Transverse colon (tissue), 4 donors: ENCODE measurements at regions not wholly inside any gene's neighbourhood (a gene's known extent, or its start where the extent isn't known, plus 50 kb on each side); places are given as distances from the start of the nearest gene placed in this dataset.

Experiments
- EP300 ChIP-seq: sonication (generic); formaldehyde crosslinking; IDR thresholded peaks from one replicate; pipeline ENCODE4 v1.6.1; 2017; ENCODE audit warnings: antibody characterized with exemption, low read depth
- POLR2AphosphoS5 ChIP-seq, 3 donors: sonication (generic); formaldehyde crosslinking; IDR thresholded peaks; one replicate each; pipeline ENCODE4 v1.6.1; 2016; ENCODE audit warnings: antibody characterized with exemption in 3 of 3
- TF ChIP-seq, protein P1 (sequence below), 5 experiments: fragments of 200-600 bp in 3 of 5; fragments of 450-650 bp in 2 of 5; sonication (generic) in 3 of 5; IDR thresholded peaks; 1 replicate in 2 of 5; 2 replicates in 3 of 5; pipeline ENCODE4 v1.5.1; 2016 to 2017; ENCODE audit warnings: antibody characterized with exemption in 5 of 5, inconsistent platforms in 3 of 5, mild to moderate bottlenecking in 2 of 5, moderate library complexity in 1 of 5

DNA sequence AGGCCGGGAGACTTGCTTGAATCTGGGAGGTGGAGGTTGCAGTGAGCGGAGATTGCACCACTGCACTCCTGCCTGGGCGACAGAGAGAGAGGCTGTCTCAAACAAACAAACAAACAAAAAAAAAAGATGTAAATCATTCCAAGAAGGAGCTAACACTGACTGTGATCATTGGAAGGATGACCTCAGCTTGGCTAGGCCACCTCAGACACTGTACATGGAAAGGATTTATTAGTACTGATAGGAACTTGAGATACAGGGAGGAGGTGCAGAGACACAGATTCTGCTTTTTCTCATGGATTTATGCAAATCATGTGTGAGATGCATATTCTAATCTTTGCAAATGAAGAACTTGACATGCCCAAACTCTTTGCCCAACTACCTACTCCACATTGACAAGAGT, 293.6 kb downstream of the HIVEP2 start:
- TF ChIP-seq, protein P1, sequence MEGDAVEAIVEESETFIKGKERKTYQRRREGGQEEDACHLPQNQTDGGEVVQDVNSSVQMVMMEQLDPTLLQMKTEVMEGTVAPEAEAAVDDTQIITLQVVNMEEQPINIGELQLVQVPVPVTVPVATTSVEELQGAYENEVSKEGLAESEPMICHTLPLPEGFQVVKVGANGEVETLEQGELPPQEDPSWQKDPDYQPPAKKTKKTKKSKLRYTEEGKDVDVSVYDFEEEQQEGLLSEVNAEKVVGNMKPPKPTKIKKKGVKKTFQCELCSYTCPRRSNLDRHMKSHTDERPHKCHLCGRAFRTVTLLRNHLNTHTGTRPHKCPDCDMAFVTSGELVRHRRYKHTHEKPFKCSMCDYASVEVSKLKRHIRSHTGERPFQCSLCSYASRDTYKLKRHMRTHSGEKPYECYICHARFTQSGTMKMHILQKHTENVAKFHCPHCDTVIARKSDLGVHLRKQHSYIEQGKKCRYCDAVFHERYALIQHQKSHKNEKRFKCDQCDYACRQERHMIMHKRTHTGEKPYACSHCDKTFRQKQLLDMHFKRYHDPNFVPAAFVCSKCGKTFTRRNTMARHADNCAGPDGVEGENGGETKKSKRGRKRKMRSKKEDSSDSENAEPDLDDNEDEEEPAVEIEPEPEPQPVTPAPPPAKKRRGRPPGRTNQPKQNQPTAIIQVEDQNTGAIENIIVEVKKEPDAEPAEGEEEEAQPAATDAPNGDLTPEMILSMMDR (IDR thresholded peaks at IDR 0.05): no peak
- TF ChIP-seq EP300: no peak
- no peak for TF ChIP-seq POLR2AphosphoS5 (IDR thresholded peaks at IDR 0.05)
